ENCODE measurements at regions not wholly inside any gene's neighbourhood (a gene's known extent, or its start where the extent isn't known, plus 50 kb on each side); places are given as distances from the start of the nearest gene placed in this dataset.

DNA sequence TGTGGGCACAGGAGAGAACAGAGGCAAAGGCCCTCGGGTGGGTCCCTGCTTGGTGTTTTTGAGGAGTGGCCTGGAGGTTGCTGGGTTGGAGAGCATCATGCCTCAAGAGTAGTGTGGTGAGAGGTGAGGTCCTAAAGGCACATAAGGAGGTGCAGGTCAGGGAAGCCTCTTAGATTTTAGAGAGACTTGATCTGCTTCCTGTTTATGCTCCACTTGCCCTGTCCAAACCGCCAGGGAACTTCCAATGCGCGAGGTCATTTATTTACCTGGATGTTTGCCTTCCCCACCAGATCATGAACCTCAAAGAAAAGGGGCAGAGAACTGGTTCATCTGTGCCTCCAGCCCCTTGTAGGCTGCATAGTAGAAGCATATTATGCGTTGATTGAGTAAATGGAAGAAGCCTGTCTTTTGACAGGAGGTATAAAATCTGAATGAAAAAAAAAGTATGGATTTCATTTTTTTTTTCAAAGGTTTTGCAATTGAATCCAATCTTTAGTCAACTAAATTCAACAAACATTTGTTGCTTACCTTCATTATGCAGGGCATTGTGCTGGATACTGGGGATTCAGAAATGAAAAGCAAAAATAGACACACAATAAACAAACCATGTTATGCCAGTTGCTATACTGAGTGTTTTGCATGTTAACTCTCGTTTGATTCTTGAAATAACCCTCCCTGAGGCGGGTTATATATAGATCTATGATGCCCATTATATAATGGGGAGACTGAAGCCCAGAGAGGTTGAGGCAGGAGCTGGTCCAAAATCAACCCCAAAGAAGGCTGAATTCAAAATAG is 485.2 kb downstream of the VRK1 start:
- TF ChIP-seq POLR2A (IDR thresholded peaks at IDR 0.05) = no peak
- no peak for TF ChIP-seq POLR2AphosphoS5 (IDR thresholded peaks at IDR 0.05)
- TF ChIP-seq, protein P1, sequence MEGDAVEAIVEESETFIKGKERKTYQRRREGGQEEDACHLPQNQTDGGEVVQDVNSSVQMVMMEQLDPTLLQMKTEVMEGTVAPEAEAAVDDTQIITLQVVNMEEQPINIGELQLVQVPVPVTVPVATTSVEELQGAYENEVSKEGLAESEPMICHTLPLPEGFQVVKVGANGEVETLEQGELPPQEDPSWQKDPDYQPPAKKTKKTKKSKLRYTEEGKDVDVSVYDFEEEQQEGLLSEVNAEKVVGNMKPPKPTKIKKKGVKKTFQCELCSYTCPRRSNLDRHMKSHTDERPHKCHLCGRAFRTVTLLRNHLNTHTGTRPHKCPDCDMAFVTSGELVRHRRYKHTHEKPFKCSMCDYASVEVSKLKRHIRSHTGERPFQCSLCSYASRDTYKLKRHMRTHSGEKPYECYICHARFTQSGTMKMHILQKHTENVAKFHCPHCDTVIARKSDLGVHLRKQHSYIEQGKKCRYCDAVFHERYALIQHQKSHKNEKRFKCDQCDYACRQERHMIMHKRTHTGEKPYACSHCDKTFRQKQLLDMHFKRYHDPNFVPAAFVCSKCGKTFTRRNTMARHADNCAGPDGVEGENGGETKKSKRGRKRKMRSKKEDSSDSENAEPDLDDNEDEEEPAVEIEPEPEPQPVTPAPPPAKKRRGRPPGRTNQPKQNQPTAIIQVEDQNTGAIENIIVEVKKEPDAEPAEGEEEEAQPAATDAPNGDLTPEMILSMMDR (IDR thresholded peaks at IDR 0.05) = no peak
- intact Hi-C loops (cut with DNase I; ENCODE audit: low total_unique reads) = no loop called here
- Histone ChIP-seq H3K27ac (no peak overlapping the region), H3K27me3 (peaks cover 0 to 14% of the 10 kb centered on the region in 2 donors), H3K9me3 (no peaks in the 10 kb centered on the region), H3K4me1 (no peaks in the 10 kb centered on the region), H3K4me3 (no peak overlapping the region), H3K36me3 (no peaks in the 10 kb centered on the region)
- DNase-seq (ENCODE audit: low spot score in 2 of 2) = no peak

DNA sequence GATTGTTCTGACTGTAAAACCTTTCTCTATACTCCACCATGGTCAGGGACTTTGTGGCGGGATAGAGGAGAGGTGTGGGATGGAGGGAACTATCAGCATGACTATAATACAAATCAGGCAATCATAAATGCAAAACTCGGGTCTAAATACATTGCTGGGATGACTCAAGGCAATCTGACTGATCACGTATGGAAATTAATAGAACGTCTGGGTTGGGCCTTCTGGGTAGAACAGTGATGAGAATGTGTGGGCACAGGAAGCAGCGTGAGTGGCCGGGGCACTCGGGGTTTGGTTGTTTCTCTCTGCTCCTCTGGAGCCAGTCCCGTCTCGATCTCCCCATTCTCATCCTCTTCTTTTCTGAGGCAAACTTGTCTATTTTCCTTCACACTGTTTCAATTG is 485.8 kb downstream of the VRK1 start:
- Histone ChIP-seq H3K9me3 (no peaks in the 10 kb centered on the region), H3K4me1 (no peaks in the 10 kb centered on the region), H3K27me3 (peaks cover 0 to 8% of the 10 kb centered on the region in 2 donors), H3K4me3 (no peak overlapping the region), H3K36me3 (no peaks in the 10 kb centered on the region), H3K27ac (no peak overlapping the region)
- intact Hi-C loops (cut with DNase I; ENCODE audit: low total_unique reads) = no loop called here
- TF ChIP-seq POLR2AphosphoS5 (IDR thresholded peaks at IDR 0.05) = no peak
- TF ChIP-seq POLR2A (IDR thresholded peaks at IDR 0.05) = no peak
- TF ChIP-seq, protein P1 (IDR thresholded peaks at IDR 0.05) = no peak
- DNase-seq (ENCODE audit: low spot score in 2 of 2) = no peak

DNA sequence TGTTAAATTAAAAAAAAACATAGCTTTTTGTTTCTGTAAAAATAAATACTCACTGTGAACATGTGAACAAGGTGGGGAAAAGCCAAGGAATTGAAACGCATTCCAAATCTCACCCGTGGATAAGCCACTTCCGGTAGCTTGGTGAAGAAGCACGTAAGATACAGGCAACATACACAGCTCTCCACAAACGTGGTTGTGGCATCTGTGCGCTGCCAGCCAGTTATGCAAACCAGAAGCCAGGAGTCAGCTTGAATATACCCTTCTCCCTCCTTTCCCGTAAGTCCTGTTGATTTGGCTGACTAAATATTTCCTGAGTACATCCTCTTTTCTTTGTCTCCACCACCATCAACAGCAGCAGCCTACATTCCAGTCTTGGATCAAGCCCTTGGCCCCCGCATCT is 486.2 kb downstream of the VRK1 start:
- Histone ChIP-seq H3K36me3 (no peaks in the 10 kb centered on the region), H3K27me3 (peaks cover 0 to 6% of the 10 kb centered on the region in 2 donors), H3K4me3 (no peak overlapping the region), H3K27ac (no peak overlapping the region), H3K4me1 (no peaks in the 10 kb centered on the region), H3K9me3 (no peaks in the 10 kb centered on the region)
- intact Hi-C loops (cut with DNase I; ENCODE audit: low total_unique reads) = no loop called here
- TF ChIP-seq POLR2A (IDR thresholded peaks at IDR 0.05) = no peak
- TF ChIP-seq POLR2AphosphoS5 (IDR thresholded peaks at IDR 0.05) = no peak
- TF ChIP-seq, protein P1 (IDR thresholded peaks at IDR 0.05) = no peak
- no peak for DNase-seq (ENCODE audit: low spot score in 2 of 2)

DNA sequence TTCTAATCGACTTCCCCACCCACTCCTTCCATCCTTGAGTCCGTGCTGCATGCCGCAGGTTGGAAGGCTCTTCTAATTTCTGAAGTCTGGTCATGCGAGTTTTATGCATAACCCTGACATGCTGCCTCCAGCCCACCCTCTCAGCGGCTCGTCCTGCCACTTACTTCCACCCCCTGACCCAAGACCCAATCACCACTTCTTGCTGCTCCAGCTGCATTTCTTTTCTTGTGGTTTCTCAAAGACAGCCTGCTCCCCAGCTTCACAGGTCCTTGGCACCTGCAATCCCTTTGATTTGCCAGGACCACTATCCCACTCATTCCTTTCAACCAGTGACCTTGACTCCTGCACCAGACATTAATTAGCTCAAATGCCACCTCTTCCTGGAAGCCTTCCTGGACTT is 486.7 kb downstream of the VRK1 start:
- no peaks in the 10 kb centered on the region for H3K36me3 ChIP-seq
- H3K4me3 ChIP-seq = no peak overlapping the region
- H3K9me3 ChIP-seq = no peaks in the 10 kb centered on the region
- DNase-seq (ENCODE audit: low spot score in 2 of 2) = no peak
- intact Hi-C loops (cut with DNase I; ENCODE audit: low total_unique reads) = no loop called here
- H3K27ac ChIP-seq = no peak overlapping the region
- H3K4me1 ChIP-seq = no peaks in the 10 kb centered on the region
- H3K27me3 ChIP-seq = peaks cover 0 to 3% of the 10 kb centered on the region in 2 donors
- TF ChIP-seq POLR2AphosphoS5 (IDR thresholded peaks at IDR 0.05) (no peak), POLR2A (IDR thresholded peaks at IDR 0.05) (no peak)
- TF ChIP-seq, protein P1 (IDR thresholded peaks at IDR 0.05) = no peak

DNA sequence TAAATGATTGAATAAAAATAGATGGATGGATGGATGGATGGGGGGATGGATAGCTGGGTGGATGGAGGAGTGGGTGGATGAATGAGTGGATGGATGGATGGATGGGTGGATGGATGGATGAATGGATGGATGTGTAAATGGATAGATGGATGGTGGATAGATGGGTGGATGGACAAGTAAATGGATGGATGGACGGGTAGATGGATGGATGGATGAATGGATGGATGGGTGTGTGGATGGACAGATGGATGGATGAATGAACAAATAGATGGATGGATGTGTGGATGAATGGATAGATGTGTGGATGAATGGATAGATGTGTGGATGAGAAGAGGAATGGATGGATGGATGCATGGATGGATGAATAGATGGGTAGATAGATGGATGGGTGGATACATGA is 490.8 kb downstream of the VRK1 start:
- H3K27me3 ChIP-seq = peaks cover 0 to 4% of the 10 kb centered on the region in 2 donors
- no peak overlapping the region for H3K4me3 ChIP-seq
- H3K27ac ChIP-seq = no peak overlapping the region
- H3K9me3 ChIP-seq = no peaks in the 10 kb centered on the region
- intact Hi-C loops (cut with DNase I; ENCODE audit: low total_unique reads) = no loop called here
- DNase-seq (ENCODE audit: low spot score in 2 of 2) = no peak
- H3K36me3 ChIP-seq = no peaks in the 10 kb centered on the region
- H3K4me1 ChIP-seq = no peaks in the 10 kb centered on the region
- no peak for TF ChIP-seq POLR2A (IDR thresholded peaks at IDR 0.05)
- no peak for TF ChIP-seq POLR2AphosphoS5 (IDR thresholded peaks at IDR 0.05)
- TF ChIP-seq, protein P1 (IDR thresholded peaks at IDR 0.05) = no peak

Data from breast epithelium (tissue), 4 donors.